Amniotic stem cell (primary cell): ENCODE measurements at regions not wholly inside any gene's neighbourhood (a gene's known extent, or its start where the extent isn't known, plus 50 kb on each side); places are given as distances from the start of the nearest gene placed in this dataset.
"Not testable (repeated sequence)": the region's sequence is repeated elsewhere in the genome, so short reads cannot be mapped to it uniquely, and the experiment has no call there.

Experiments
- DNase-seq: peaks from one replicate; lab custom pipeline; 2025; lab: John Stamatoyannopoulos, UW

DNA sequence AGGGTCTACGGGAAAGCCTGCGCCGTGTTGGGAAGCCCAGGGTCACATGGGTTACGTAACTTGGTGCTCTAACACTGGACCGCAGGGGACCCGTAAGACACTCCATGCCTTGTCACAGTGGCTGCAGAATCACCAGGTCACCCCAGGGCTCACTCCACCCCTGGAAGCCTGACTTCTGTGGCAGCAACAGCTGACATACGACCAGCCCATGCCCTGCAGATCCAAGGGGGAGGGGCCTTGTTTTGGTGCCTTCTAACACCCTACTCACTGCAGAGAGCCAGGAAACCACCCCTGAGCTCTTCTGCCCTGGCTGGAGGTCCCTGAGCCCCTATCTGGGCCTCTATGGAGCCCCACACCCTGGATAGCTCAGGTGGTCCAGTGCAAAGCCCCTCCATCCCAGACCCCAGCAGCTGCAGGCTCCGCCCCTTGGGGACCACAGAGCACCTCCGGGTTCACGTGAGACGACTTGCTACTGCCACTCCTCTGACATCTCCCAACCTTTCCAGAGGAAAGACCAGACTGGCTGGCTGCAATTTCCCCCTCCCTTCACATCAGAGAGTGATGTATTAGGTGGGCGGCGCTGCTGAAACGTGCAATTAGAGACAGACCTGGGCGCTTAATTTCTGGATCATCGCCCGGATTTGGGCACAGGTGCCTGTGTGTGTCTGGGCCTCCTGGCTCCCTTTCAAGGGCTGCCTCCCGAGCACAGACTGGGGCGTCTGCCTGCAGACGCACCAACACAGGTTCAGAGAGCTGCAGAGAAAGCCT is 296.6 kb upstream of the SFSWAP start:
- DNase-seq = not testable (repeated sequence)

DNA sequence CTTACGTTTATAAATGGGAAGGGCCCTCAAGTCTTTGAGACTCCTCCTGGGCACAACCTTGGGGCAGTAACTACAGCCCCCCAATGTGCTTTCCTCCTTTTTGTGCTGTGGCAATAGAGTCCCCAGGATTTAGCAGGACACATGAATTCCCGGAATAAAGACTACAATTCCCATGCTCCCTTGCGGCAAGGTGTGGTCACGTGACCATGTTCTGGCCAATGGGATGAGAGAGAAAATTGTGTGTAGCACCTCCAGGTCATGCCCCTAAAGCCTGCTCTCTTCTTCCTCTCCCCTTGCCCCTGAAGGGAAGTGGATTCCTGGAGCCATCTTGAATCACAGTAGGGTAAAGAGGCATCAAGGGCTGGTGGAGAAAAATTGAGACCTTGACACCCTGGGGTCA is 295.1 kb upstream of the SFSWAP start:
- DNase-seq = no peak

- DNase-seq = no peak
Observed at GRCh38 chr12:131418121-131418520, 292.8 kb upstream of the SFSWAP start.

DNA sequence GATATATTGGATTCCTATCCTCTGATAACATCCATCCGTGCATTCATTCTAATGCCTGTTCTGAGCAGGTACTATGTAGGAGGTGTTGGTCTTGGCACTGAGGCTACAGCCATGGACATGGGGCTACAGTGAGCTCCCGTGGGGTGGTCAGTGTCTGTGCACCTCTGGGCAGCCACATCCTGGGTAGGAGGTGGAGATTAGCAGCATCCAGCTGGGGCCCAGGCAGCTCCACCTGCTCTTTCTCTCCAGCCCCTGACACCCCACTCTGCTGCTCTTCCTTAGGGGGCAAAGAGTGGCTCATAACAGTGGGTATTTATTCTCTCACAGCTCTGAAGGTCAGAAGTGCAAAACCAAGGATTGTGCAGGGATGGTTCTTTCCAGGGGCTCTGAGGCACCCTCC is 292.0 kb upstream of the SFSWAP start:
- DNase-seq = no peak

- no peak for DNase-seq
Observed at GRCh38 chr12:131420867-131421447, 289.9 kb upstream of the SFSWAP start.

GRCh38 chr12:131421509-131422186 is 289.2 kb upstream of the SFSWAP start:
- DNase-seq = no peak

GRCh38 chr12:131422187-131422520 is 288.7 kb upstream of the SFSWAP start:
- DNase-seq = no peak

- DNase-seq = no peak
Observed at GRCh38 chr12:131422744-131423143, 288.1 kb upstream of the SFSWAP start.

DNA sequence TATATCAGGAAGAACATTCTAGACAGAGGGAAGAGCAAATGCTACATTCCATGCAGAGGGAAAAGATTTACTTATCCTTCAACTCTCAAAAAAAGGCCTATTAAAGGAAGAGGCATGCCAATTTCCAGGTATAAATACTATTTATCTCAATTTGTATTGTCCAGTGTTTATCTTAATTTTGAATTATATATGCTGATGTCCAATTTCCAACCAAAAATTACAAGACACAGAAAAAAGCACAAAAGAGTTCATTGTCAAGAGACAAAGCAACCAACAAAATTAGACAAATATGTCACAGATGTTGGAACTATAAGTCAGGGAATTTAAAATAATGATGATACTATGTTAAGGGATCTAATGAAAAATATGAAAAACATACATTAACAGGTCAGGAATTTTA is 286.6 kb upstream of the SFSWAP start:
- no peak for DNase-seq

DNA sequence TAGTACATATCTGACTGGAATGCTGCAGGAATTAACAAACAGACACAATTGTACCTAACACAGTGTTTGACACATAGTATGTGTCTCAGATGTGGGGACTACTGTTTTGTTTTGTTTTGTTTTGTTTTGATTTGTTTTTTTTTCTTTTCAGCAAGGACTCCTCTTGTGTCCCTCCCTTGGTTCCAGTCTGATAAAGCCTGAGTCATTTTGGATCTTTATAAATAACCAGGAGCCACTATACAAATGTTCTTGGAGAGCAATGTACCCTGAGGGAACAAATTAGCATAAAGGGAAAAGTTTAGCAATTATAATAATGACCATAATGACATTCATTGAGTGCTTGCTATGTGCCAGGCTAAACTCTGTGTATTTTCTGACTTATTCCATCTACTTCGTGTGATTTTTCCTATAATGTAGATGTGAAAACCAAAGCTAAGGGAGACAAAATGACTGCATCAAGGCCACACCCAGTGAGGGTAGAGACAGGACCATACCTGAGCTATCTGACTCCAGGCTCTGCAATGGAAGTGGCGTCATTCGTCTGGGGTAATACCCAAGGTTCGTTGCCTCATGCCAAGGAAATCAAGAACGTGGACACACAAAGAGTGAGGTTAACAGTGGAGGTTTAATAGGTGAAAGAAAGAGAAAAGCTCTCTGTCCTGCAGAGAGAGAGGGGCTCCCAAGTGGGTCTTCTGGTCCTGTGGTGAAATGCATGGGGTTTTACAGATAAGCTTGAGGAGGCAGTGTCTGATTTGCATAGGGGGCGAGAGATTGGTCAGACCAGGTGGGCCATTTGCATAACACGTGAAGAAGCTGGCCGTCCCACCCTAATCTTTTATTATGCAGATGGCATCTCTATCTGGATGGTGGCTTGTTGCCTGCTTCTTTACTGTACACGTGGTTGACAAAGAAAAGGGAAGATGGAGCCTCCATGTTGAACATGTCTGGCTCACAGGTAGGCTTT is 285.5 kb upstream of the SFSWAP start:
- DNase-seq = no peak

- no peak for DNase-seq
Observed at GRCh38 chr12:131428091-131428685, 282.7 kb upstream of the SFSWAP start.

GRCh38 chr12:131429221-131429620 is 281.7 kb upstream of the SFSWAP start:
- DNase-seq = not testable (repeated sequence)

DNA sequence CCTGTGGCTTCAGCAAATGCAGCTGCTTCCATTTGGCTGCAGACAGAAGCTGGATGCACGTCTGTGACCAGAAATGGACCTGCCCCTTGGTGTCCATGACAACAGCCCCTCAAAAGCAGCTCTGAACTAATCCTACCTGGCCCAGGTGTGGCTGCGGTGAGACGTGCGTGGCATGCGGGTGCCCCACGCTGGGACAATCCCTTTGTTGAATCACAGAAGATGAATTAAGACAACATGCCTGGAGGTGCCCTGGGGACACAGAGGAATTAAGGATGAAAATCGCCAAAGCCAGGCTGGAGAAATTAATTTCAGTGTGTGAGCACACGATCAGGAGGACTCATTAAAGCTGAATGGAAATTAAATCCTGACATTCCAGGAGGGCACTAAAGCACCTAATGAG is 281.2 kb upstream of the SFSWAP start:
- not testable (repeated sequence) for DNase-seq

- DNase-seq = no peak
Observed at GRCh38 chr12:131430158-131430742, 280.6 kb upstream of the SFSWAP start.

GRCh38 chr12:131431126-131431655 is 279.7 kb upstream of the SFSWAP start:
- not testable (repeated sequence) for DNase-seq

GRCh38 chr12:131432532-131433260 is 278.2 kb upstream of the SFSWAP start:
- no peak for DNase-seq

DNA sequence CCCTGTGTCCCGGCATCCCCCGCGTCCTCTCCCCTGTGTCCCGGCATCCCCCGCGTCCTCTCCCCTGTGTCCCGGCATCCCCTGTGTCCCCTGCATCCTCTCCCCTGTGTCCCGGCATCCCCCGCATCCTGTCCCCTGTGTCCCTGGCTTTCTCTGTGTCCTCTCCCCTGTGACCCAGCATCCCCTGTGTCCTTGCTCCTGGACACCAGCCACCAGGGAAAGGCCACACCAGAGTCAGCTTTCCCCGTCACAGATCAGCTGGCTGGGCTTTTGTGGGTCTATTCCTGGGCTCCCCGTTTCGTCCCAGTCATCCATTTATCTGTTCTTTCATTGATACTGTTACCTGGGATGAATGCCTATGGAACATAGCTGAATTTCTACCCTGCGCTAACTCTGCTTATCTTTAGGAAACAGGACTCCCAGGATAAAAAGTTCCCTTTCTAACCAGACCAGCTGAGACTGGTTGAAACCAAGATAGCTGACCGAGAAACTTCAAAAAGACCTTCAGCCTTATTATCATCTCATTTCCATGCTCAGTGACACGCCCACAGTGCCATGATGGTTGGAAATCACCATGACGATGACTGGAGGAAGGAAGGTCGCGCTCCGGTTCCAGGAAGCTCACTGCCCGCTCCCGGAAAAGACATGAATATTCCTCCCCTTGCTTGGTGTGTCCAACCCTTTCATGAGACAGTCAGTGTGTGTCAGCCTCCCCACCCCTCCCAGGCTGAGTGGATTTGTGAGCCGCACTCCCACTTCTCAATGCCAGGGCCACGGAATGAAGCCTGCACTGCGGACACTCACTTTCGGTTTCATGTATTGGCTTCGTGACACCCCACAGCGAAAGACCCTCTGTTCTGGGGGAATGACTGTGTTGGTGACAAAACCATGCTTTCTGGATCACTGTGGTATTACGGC is 276.4 kb upstream of the SFSWAP start:
- DNase-seq = no peak

DNA sequence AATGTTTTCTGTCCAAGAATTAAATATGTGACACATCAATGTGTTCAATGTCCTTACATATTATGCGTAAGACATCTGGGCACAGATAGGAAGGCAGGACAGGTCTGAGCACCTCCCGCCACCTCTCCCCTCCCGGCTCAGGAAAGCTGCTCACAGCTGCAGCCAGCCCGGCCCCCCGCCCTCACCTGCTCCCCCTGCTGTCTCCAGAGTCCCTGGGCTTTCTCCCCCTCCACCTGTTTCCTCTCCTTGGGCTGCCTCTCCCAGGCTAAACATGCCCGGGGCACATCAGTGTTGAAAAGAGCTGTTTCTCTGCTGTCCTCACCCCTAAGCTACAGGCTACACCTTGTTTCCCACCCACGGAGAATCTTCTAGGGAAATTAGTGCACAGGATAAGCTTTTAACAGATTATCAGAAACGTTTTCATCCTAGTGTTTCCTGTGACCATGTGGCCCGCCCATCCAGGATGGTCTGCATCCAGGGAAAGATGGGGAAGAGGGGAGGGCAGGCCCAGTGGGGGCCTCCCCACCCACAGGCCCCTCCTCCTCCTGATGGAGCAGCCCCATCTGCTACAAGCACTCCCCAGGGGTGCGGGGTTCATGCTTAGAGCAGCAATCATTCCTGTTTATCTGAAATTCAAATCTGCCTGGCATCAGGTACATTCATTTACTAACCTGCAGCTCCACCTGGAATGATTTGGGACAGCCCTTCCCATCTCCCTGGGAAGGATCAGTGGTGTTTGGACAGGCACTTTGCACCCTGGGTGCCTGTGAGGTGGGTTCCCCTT is 273.8 kb upstream of the SFSWAP start:
- no peak for DNase-seq
